HG02870 (cell line): ENCODE measurements at regions not wholly inside any gene's neighbourhood (a gene's known extent, or its start where the extent isn't known, plus 50 kb on each side); places are given as distances from the start of the nearest gene placed in this dataset.

ENCODE experiments used
- ATAC-seq: cut with Tn5 transposase; IDR thresholded peaks from one replicate; pipeline ENCODE4 v1.9.1; 2021; ENCODE audit warnings: mild to moderate bottlenecking, moderate library complexity; ENCODE audit not compliant: unreplicated experiment

- no peak for ATAC-seq
Observed at GRCh38 chr17:33403194-33403593, 110.1 kb upstream of the ASIC2 start.

DNA sequence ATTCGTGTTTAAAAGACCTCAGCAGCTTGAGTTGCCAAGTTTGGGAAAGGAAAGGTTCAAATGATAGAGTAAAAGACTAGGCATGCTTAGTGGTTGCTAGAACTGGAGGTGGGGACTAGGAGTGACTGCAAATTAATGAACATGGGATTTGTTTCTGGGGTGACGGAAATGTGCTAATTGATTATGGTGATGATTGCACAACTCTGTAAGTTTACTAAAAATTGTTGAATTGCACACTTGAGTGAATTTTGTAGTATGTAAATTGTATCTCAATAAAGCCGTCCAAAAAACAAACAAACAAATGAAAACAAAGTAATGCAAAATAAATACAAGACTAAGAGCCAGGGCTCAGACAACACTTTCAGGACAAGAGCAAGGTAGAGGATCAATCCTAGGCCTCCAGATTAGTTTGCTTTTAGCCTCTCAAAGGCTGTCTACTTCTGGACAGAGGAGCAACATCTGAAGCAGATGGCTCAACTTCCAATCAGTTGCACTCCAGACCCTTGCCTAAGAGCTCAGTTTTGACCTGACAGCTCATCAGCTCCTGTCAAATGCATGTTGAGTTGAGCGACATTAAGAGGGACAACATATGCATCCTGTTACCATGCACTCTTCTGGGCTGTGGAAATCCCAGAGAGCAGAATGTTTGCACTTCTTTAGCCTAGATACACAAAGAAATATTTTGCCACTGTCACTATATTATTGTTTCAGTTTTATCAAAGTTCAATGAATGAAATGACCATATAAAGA lies 111.2 kb upstream of the ASIC2 start:
- ATAC-seq = no peak

DNA sequence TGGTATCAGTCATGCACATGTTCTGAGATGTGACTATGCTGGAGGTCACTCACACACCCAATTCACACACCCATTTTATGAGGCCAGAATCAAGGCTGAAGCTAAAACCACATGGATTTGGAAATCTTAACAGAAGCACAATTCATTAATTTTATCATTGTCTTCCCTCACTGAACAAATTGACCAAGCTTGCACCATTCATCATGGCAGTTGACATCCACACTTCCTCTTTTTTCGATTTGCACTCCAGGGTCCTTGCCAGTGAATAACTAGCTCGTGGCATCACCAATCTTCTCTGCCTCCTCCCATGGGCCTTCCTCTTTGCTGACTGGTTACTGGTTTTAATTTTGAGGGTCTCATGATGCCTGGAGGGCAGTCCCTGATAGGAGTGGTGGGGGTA lies 123.0 kb upstream of the ASIC2 start:
- ATAC-seq = no peak

DNA sequence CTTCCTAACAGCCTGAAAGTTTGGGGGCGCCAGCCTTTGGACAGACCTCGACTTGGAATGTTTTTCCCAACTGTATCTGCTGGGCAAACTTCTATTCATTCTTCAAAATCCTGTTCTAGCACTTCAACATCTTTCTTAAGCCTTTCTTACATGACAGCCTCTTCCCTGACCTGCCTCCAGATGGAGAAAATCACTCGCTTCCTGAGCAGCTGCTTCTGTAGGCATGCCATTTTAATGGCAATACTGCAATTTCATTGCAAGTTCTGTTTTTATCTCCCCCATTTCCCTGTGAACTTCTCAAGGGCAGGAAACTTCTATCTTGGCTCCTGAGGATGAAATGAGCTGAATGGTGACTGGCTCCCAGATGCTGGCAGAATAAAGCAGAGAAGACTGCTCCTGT lies 128.8 kb upstream of the ASIC2 start:
- ATAC-seq = no peak

- no peak for ATAC-seq
Observed at GRCh38 chr17:33433581-33433980, 140.5 kb upstream of the ASIC2 start.

GRCh38 chr17:33434841-33435240 lies 141.7 kb upstream of the ASIC2 start:
- no peak for ATAC-seq

DNA sequence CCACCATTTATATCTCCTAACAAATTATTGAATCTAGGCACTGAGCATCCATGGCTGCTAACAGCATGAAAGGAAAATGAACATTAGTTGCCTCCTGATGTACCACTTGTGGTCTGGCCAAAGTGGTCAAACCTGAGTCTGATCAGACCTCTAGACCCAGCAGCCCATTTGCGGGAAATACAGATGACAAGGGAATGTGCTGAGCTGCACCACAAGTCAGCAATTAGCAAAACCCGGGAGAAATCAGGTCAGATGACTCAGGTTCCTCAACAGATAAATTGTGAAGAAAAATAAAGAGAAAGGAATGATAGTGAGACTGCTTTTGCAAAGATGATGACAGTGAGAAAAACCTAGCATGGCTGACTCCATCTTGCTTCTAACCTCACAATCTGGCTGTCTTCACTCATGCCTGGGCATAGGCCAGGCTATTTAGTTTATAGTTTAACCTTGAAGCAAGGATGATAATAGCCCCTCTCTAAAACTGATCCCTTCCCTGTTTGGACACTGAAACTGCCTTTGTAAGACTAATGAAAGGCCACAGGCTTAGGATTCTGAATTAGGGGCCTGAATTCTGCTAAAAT lies 142.7 kb upstream of the ASIC2 start:
- ATAC-seq = no peak

DNA sequence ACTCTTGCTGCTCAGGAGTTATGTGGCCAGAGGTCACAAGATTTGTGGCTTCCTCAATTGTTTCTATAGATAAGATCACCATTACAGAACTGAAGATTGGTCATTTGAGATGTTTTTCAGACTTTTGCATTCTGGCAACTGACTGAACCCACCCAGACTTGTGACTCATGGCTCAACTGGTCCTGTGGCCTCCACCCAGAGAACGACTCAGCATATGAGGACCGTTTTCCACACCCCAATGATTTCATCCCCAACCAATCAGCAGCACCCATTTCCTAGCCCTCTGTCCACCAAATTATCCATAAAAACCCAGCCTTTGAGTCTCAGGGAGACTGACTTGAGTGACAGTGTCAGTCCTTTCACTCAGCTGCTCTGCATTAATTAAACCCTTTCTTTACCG lies 143.2 kb upstream of the ASIC2 start:
- no peak for ATAC-seq

GRCh38 chr17:33438139-33438538 lies 145.0 kb upstream of the ASIC2 start:
- ATAC-seq = no peak

DNA sequence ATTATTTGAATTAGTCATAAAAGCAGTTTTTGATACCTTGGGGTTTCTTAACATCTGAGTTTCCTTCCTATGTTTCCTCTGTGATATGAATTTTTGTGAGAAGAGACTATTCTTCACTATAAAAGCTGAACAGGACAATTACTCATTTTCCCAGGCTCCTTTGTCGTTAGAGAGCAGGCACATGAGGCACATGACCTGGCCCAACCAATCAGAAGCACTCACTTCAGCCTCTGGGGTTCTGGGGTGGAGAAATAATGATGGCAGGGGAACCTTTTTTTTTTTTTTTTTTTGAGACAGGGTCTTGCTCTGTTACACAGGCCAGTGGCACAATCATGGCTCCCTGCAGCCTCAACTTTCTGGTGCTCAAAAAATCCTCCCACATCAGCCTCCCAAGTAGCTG lies 145.5 kb upstream of the ASIC2 start:
- ATAC-seq = no peak

DNA sequence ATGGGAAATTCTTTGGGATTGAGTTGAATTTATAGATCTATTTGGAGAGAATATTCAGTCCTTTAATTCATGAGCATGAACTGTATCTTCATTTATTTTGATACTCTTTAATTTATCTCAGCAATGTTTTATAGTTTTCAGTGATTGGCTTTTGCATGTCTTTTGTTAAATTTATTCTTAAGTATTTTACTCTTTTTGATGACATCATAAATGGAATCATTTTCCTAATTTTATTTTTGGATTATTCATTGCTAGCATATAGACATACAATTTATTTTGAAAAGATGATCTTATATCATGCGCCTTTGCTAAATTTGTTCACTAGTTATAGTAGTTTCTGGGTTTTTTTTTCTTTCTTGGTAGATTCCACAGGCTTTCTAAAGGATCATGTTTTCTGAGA lies 149.2 kb upstream of the ASIC2 start:
- ATAC-seq = no peak

DNA sequence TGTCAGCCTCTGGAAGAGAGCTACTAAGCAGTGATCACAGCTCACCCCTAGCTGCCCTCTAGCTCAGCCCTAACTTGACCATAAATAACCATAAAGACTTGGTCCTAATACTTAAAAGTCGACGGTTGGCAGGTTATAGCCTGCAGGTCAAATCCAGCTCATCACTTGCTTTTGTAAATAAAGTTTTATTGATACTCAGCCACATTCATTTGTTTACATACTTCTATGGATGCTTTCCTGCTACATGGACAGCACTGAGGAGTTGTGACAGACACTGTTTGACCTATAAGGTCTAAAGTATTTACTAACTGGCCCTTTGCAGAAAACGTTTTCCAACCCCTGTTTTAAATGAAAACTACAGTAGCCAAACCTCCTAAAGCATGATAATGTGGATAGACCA lies 151.6 kb upstream of the ASIC2 start:
- ATAC-seq = no peak

DNA sequence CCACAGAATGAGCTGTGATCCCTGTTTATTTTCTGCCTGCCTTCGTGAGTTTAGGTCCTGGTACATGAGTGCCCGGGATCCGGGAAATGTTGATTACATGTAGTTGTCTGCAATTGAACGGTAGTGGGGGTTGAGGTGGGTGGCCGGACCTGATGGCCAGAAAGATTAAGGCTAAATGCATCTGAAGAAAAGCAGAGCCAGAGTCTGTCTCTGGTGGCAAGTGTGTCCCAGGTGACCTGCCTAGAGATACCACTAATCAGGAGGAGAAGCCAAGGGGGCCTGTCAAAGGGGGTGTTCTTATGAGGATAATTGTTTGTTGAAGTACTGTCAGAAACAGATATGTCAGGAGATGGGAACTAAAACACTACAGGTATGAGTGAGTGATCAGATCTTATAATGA lies 154.0 kb upstream of the ASIC2 start:
- no peak for ATAC-seq

DNA sequence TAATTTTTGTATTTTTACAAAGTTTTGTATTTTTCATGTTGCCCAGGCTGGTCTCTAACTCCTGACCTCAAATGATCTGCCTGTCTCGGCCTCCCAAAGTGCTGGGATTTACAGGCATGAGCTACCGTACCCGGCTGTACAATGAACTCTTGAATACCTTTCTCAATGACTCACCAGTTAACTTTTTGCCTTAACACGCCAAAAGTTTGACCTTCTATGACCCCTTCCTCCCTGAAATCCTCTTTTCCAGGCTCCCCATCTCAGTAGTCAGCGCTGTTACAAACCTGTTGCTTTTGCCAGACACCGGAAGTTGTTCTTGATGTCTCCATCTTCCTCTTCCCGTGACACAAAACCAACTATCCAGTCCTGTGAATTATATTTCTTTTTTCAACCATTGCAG lies 158.1 kb upstream of the ASIC2 start:
- ATAC-seq = no peak

DNA sequence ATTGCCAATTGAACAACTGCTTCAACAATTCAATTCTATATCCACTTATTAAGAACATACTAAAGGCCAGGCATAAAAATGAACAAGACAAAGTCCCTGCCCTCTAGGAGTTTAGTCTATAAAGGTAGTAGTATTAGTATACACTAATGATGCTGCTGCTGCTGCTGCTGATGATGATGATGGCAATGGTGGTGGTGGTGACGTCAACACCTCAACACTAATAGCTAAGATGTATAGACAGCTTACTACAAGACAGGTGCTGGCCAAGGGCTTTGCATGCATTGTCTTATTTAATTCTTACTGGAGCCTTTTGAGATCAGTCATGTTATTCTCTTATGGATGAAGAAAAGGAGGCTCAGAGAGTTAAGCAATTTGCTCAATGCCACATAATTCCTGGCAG lies 164.4 kb upstream of the ASIC2 start:
- ATAC-seq = no peak

GRCh38 chr17:33459078-33459940 lies 166.2 kb upstream of the ASIC2 start:
- ATAC-seq = no peak

DNA sequence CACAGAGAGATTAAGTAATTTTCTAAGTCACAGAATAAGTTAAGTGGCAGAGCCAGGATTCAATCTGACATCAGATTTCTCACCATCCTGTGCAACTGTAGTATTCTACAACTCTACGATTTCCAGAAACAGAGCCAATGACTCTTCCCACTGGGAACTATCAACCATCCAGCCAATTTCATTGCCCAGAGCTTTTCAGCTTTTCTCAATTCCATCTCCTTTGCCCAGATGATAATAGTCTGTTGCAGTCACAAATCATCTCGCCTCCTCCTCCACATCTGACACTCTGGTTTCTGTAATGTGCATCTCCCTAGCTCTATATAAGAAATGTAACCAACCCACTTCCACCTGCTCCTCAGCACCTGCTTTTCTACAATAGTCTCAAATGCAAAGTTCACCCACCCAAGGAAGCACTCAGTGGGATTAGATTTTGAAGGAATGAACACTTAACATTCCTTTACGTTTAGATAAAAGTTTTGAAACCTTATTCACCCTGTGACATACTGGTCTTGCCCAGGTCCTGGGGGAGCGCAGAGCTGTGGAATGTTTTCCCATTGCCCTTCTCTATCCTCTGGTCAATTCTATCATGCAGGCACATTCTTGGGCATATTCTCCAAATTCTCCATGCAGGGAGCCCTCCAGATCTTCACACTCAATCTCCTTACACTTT lies 167.8 kb upstream of the ASIC2 start:
- no peak for ATAC-seq

DNA sequence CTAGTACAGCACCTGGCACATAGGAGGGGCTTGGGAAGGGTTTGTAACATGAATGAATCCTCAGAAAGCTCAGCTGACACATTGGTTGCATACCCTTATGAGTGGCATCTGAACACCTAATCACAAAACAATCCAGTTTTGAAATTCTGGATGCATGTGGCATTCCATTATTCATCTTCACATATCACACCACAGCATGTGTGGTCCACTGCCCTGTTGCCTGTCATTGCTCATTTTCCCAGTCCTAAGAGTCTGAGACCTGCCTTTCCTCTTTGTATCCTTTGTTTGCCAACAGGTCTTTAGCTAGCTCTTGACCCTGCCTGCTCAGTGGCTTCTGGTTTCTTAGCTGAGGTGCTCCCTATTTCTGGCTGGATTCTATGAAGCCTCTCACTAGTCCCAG lies 170.8 kb upstream of the ASIC2 start:
- no peak for ATAC-seq

GRCh38 chr17:33464669-33465280 lies 171.7 kb upstream of the ASIC2 start:
- ATAC-seq = no peak

GRCh38 chr17:33469421-33469820 lies 176.3 kb upstream of the ASIC2 start:
- no peak for ATAC-seq

- no peak for ATAC-seq
Observed at GRCh38 chr17:33469911-33470310, 176.8 kb upstream of the ASIC2 start.
